HepG2 (cell line): ENCODE measurements at regions not wholly inside any gene's neighbourhood (a gene's known extent, or its start where the extent isn't known, plus 50 kb on each side); places are given as distances from the start of the nearest gene placed in this dataset.

Experiments used
- ATAC-seq: fragments of 200-7000 bp; cut with Tn5 transposase; 3 replicates; pipeline ENCODE4 v1.9.1; 2020; ENCODE audit warnings: mild to moderate bottlenecking, moderate library complexity
- BruUV-seq: library from RNA; stranded (reverse); fragments of 400-500 nt; replicated peaks from 2 replicates; lab custom pipeline; 2021; lab: Mats Ljungman, UMichigan
- CTCF ChIA-PET: fragments of 300-600 bp; formaldehyde crosslinking; extraction: SDS; loops from one replicate; lab custom pipeline; 2021; ENCODE audit warnings: low total read pairs, inconsistent platforms, low intra/inter-chr PET ratio; lab: Yijun Ruan, JAX
- POLR2A ChIA-PET: fragments of 350-600 bp; sonication (Branson Sonifier 250); formaldehyde crosslinking; loops from one replicate; lab custom pipeline; 2020; ENCODE audit warnings: antibody characterized with exemption, inconsistent platforms; lab: Yijun Ruan, JAX
- DNase-seq: peaks from one replicate; pipeline ENCODE4 v3.0.0-alpha.2; 2015; ENCODE audit warnings: low spot score
- FAIRE-seq: peaks from 3 replicates; lab custom pipeline; 2011; peaks lifted over from hg19 to GRCh38; lab: Jason Lieb, UNC
- H2AFZ ChIP-seq: one replicate; pipeline ENCODE4 v1.6.1; 2011; ENCODE audit warnings: low read length, inconsistent platforms
- H3K27ac ChIP-seq: fragments of 300-600 bp; 3 replicates; pipeline ENCODE4 v1.8.0; 2011; ENCODE audit warnings: mixed run types, mild to moderate bottlenecking, mixed read lengths, low read length, inconsistent platforms; ENCODE audit not compliant: insufficient read depth; ENCODE audit errors: extremely low read length
- H3K27me3 ChIP-seq, 2 experiments: fragments of 200-600 bp in 1 of 2; 2 replicates in 1 of 2; 3 replicates in 1 of 2; pipeline versions ENCODE4 v1.6.0 to v1.8.0; 2011; ENCODE audit warnings: low read length in 2 of 2, mild to moderate bottlenecking in 2 of 2, moderate library complexity in 2 of 2, inconsistent platforms in 1 of 2; ENCODE audit not compliant: insufficient read depth in 2 of 2, control insufficient read depth in 1 of 2
- H3K36me3 ChIP-seq, 2 experiments: fragments of 200-600 bp in 1 of 2; replicated peaks in 1 of 2; 2 replicates in 1 of 2; 3 replicates in 1 of 2; pipeline versions ENCODE4 v1.5.1 to v1.8.0; 2011; ENCODE audit warnings: low read length in 2 of 2, inconsistent platforms in 1 of 2; ENCODE audit not compliant: insufficient read depth in 2 of 2, control insufficient read depth in 1 of 2
- H3K4me1 ChIP-seq: 2 replicates; pipeline ENCODE4 v1.5.1; 2012; ENCODE audit warnings: low read length, inconsistent platforms; ENCODE audit not compliant: insufficient read depth
- H3K4me2 ChIP-seq: 2 replicates; pipeline ENCODE4 v1.6.0; 2011; ENCODE audit warnings: low read depth, low read length, inconsistent platforms
- H3K4me3 ChIP-seq, 3 experiments: fragments of 200-600 bp in 1 of 3; sonication (generic), shearing (Covaris generic) in 1 of 3; replicated peaks in 1 of 3; 2 replicates each; pipeline ENCODE4 v1.5.1; 2011 to 2016; ENCODE audit warnings: low read length in 3 of 3, inconsistent platforms in 2 of 3, low read depth in 2 of 3, mild to moderate bottlenecking in 2 of 3, control low read depth in 1 of 3, mixed read lengths in 1 of 3; ENCODE audit not compliant: insufficient read depth in 1 of 3
- H3K79me2 ChIP-seq: one replicate; pipeline ENCODE4 v1.6.1; 2011; ENCODE audit warnings: low read length, inconsistent platforms; ENCODE audit not compliant: insufficient read depth
- H3K9ac ChIP-seq: 2 replicates; pipeline ENCODE4 v1.6.0; 2011; ENCODE audit warnings: mild to moderate bottlenecking, low read depth, low read length, inconsistent platforms; ENCODE audit not compliant: insufficient read depth
- H3K9me3 ChIP-seq: 2 replicates; pipeline ENCODE4 v1.5.1; 2012; ENCODE audit warnings: mild to moderate bottlenecking, low read length
- H4K20me1 ChIP-seq: 2 replicates; pipeline ENCODE4 v1.6.0; 2011; ENCODE audit warnings: inconsistent platforms, mild to moderate bottlenecking, low read length, moderate library complexity; ENCODE audit not compliant: insufficient read depth
- AHDC1 ChIP-seq: sonication (generic); formaldehyde crosslinking; IDR thresholded peaks from 2 replicates; pipeline ENCODE4 v1.5.1; 2020; ENCODE audit warnings: mild to moderate bottlenecking, missing genetic modification reagents, borderline replicate concordance
- ARNTL ChIP-seq: sonication (generic); formaldehyde crosslinking; IDR thresholded peaks from 2 replicates; pipeline ENCODE4 v1.4.0; 2020; ENCODE audit warnings: mild to moderate bottlenecking, missing genetic modification reagents
- ASH2L ChIP-seq: fragments of 300-600, 200-600 bp; sonication (generic); IDR thresholded peaks from 2 replicates; pipeline ENCODE4 v1.7.0; 2017; ENCODE audit warnings: low read depth, mild to moderate bottlenecking, moderate library complexity, mixed read lengths, low read length; ENCODE audit not compliant: insufficient read length
- CEBPB ChIP-seq: IDR thresholded peaks from 2 replicates; pipeline ENCODE4 v1.6.1; 2011; ENCODE audit warnings: low read depth, low read length, improper control_type of control experiment, borderline replicate concordance
- MAF1 ChIP-seq: sonication (generic); formaldehyde crosslinking; IDR thresholded peaks from 2 replicates; pipeline ENCODE4 v1.5.0; 2020; ENCODE audit warnings: missing genetic modification reagents, borderline replicate concordance
- SOX5 ChIP-seq: IDR thresholded peaks from 2 replicates; pipeline ENCODE4 v1.6.1; 2016; ENCODE audit warnings: borderline replicate concordance
- ZZZ3 ChIP-seq: sonication (generic); formaldehyde crosslinking; IDR thresholded peaks from 2 replicates; pipeline ENCODE4 v1.4.0; 2020; ENCODE audit warnings: missing genetic modification reagents, mild to moderate bottlenecking, borderline replicate concordance
- WGBS: methylation state at CpG from one replicate; pipeline ENCODE4 v1.1.6; 2017; ENCODE audit warnings: low lambda C conversion rate; 5-methylcytosine and 5-hydroxymethylcytosine counted together
- in situ Hi-C: cut with HindIII; loops from 2 replicates; pipeline ENCODE4 v1.10.0; 2017; ENCODE audit warnings: low pct_unique_long_range_greater_than_20kb; ENCODE audit not compliant: extremely low pct_ligation_motif_present
- intact Hi-C: fragments of 100-400 bp; cut with micrococcal nuclease; formaldehyde crosslinking; loops from one replicate; pipeline ENCODE4 v1.10.0; 2022; ENCODE audit not compliant: unreplicated experiment

- TF ChIP-seq ZZZ3 (CRISPR knock-in tag): no peak
- no peak for TF ChIP-seq ARNTL (CRISPR knock-in tag)
Measured at GRCh38 chr11:33965032-33965431, 73.2 kb upstream of the LMO2 start (continued).

GRCh38 chr11:33959855-33960400, 68.1 kb upstream of the LMO2 start:
- no peaks in the 10 kb centered on the region for H3K9me3 ChIP-seq
- ChIA-PET POLR2A (no interaction called here), CTCF (no interaction called here)
- 9% methylated on average over 3 of the region's 3 CpGs for WGBS
- TF ChIP-seq AHDC1 (CRISPR knock-in tag): no peak
- no peak for TF ChIP-seq MAF1 (CRISPR knock-in tag)
- TF ChIP-seq SOX5: no peak
- TF ChIP-seq ASH2L: no peak
- peak; percentile 74 for TF ChIP-seq CEBPB
- H3K79me2 ChIP-seq: no peaks in the 10 kb centered on the region
- BruUV-seq: no TSS peak
- H3K9ac ChIP-seq: no peak overlapping the region
- no peak for DNase-seq
- no peak for FAIRE-seq
- H3K4me2 ChIP-seq: no peak overlapping the region
- H3K36me3 ChIP-seq: no peaks in the 10 kb centered on the region
- peaks cover 1 to 7% of the 10 kb centered on the region in 2 experiments; a peak in 2 of 5 replicates for H3K27me3 ChIP-seq
- H3K27ac ChIP-seq: no peak overlapping the region
- no peak for ATAC-seq
- no peaks in the 10 kb centered on the region for H4K20me1 ChIP-seq
- no peaks in the 10 kb centered on the region for H3K4me1 ChIP-seq
- no peak overlapping the region for H3K4me3 ChIP-seq
- intact Hi-C loops (no loop called here), in situ Hi-C loops (no loop called here)
- no peak overlapping the region for H2AFZ ChIP-seq
